GM12873 (cell line): ENCODE measurements at regions not wholly inside any gene's neighbourhood (a gene's known extent, or its start where the extent isn't known, plus 50 kb on each side); places are given as distances from the start of the nearest gene placed in this dataset.

Source experiments
- CTCF ChIP-seq: IDR thresholded peaks from 2 replicates; pipeline ENCODE4 v1.5.1; 2012; ENCODE audit warnings: low read depth, mild to moderate bottlenecking, moderate library complexity, low read length, control low read depth; ENCODE audit not compliant: insufficient read depth; ENCODE audit errors: missing control alignments

- no peak for TF ChIP-seq CTCF
Observed at GRCh38 chr15:62218841-62219240, 53.8 kb upstream of the C2CD4B start.

- TF ChIP-seq CTCF: no peak
Observed at GRCh38 chr15:62219799-62220198, 54.7 kb upstream of the C2CD4B start.

GRCh38 chr15:62223020-62223419 lies 57.9 kb upstream of the C2CD4B start:
- no peak for TF ChIP-seq CTCF

- no peak for TF ChIP-seq CTCF
Observed at GRCh38 chr15:62228604-62229003, 63.5 kb upstream of the C2CD4B start.

GRCh38 chr15:62231856-62232255 lies 66.8 kb upstream of the C2CD4B start:
- no peak for TF ChIP-seq CTCF

GRCh38 chr15:62240121-62241096 lies 75.3 kb upstream of the C2CD4B start:
- no peak for TF ChIP-seq CTCF

GRCh38 chr15:62241135-62241770 lies 76.2 kb upstream of the C2CD4B start:
- peak; percentile 54 for TF ChIP-seq CTCF
